RKO (cell line): ENCODE measurements at regions not wholly inside any gene's neighbourhood (a gene's known extent, or its start where the extent isn't known, plus 50 kb on each side); places are given as distances from the start of the nearest gene placed in this dataset.

Experiments used
- DNase-seq: peaks from one replicate; pipeline ENCODE4 v3.0.0-alpha.2; 2016; ENCODE audit warnings: low spot score

GRCh38 chr11:128642571-128642970 lies 51.3 kb upstream of the FLI1 start:
- no peak for DNase-seq

GRCh38 chr11:128643661-128644317 lies 50.1 kb upstream of the FLI1 start:
- DNase-seq, result peak; percentile 5
